Caco-2 (cell line): ENCODE measurements at regions not wholly inside any gene's neighbourhood (a gene's known extent, or its start where the extent isn't known, plus 50 kb on each side); places are given as distances from the start of the nearest gene placed in this dataset.

ENCODE experiments used
- BruUV-seq: library from RNA; stranded (reverse); fragments of 400-500 nt; replicated peaks from 2 replicates; lab custom pipeline; 2021; lab: Mats Ljungman, UMichigan
- CTCF ChIA-PET: fragments of 300-600 bp; sonication (Branson Sonifier 250); formaldehyde crosslinking; loops from one replicate; lab custom pipeline; 2022; ENCODE audit warnings: antibody characterized with exemption; lab: Charles Lee
- POLR2A ChIA-PET: fragments of 300-600 bp; sonication (Branson Sonifier 250); formaldehyde crosslinking; loops from one replicate; lab custom pipeline; 2022; ENCODE audit warnings: antibody characterized with exemption; lab: Charles Lee
- DNase-seq, 2 experiments: peaks; one replicate each; pipeline versions ENCODE4 v3.0.0 to v3.0.0-alpha.2; 2020 to 2022
- H3K27me3 ChIP-seq: replicated peaks from 2 replicates; pipeline ENCODE4 v1.6.0; 2011; ENCODE audit warnings: low read length; ENCODE audit not compliant: control insufficient read depth, insufficient read depth
- H3K36me3 ChIP-seq: 2 replicates; pipeline ENCODE4 v1.5.1; 2011; ENCODE audit warnings: low read length; ENCODE audit not compliant: control insufficient read depth, insufficient read depth
- H3K4me1 ChIP-seq: fragments of 250-450 bp; sonication (Bioruptor Pico); 2 replicates; pipeline ENCODE4 v1.5.1; 2020; ENCODE audit warnings: mild to moderate bottlenecking
- H3K4me3 ChIP-seq: 2 replicates; pipeline ENCODE4 v1.5.1; 2011; ENCODE audit warnings: low read depth, mild to moderate bottlenecking, control low read depth, low read length
- H3K9me3 ChIP-seq: fragments of 250-450 bp; sonication (Bioruptor Pico); 2 replicates; pipeline ENCODE4 v1.5.1; 2020; ENCODE audit warnings: mild to moderate bottlenecking, moderate library complexity
- H3K27ac Mint-ChIP-seq: one replicate; pipeline ENCODE4 v1.8.0; 2022; ENCODE audit warnings: mixed read lengths; ENCODE audit not compliant: unreplicated experiment
- H3K27me3 Mint-ChIP-seq: one replicate; pipeline ENCODE4 v1.8.0; 2022; ENCODE audit warnings: mixed read lengths; ENCODE audit not compliant: insufficient read depth, unreplicated experiment
- H3K36me3 Mint-ChIP-seq: one replicate; pipeline ENCODE4 v1.8.0; 2022; ENCODE audit warnings: mild to moderate bottlenecking, mixed read lengths; ENCODE audit not compliant: insufficient read depth, unreplicated experiment
- H3K4me1 Mint-ChIP-seq: one replicate; pipeline ENCODE4 v1.8.0; 2022; ENCODE audit warnings: low read depth, mixed read lengths; ENCODE audit not compliant: unreplicated experiment
- H3K4me3 Mint-ChIP-seq: one replicate; pipeline ENCODE4 v1.8.0; 2022; ENCODE audit warnings: mild to moderate bottlenecking, moderate library complexity, mixed read lengths; ENCODE audit not compliant: unreplicated experiment
- H3K9me3 Mint-ChIP-seq: one replicate; pipeline ENCODE4 v1.8.0; 2022; ENCODE audit warnings: mixed read lengths; ENCODE audit not compliant: unreplicated experiment
- CTCF ChIP-seq, 2 experiments: fragments of 200-600 bp in 1 of 2; IDR thresholded peaks; 1 replicate in 1 of 2; 2 replicates in 1 of 2; pipeline versions ENCODE4 v1.5.1 to v1.8.0; 2011 to 2022; ENCODE audit warnings: antibody characterized with exemption in 1 of 2, control low read depth in 1 of 2, inconsistent platforms in 1 of 2, low read depth in 1 of 2, low read length in 1 of 2, mild to moderate bottlenecking in 1 of 2, moderate library complexity in 1 of 2; ENCODE audit not compliant: insufficient read depth in 1 of 2, severe bottlenecking in 1 of 2, unreplicated experiment in 1 of 2
- intact Hi-C: fragments of 100-400 bp; cut with micrococcal nuclease; formaldehyde crosslinking; loops from one replicate; pipeline ENCODE4 v1.10.0; 2022; ENCODE audit not compliant: unreplicated experiment

- POLR2A ChIA-PET = no interaction called here
- TF ChIP-seq CTCF (IDR thresholded peaks at IDR 0.05; ENCODE audit: insufficient read depth in 1 of 2, low read depth in 1 of 2, low read length in 1 of 2, severe bottlenecking in 1 of 2, unreplicated experiment in 1 of 2) = no peak
These were observed 264.1 kb upstream of the NPY start for GRCh38 chr7:24019841-24020240.

GRCh38 chr7:24024276-24025068 is 259.5 kb upstream of the NPY start:
- H3K27me3 ChIP-seq = no peaks in the 10 kb centered on the region; the same call in 1 of the 2 replicates
- Mint-ChIP-seq H3K36me3 (no peaks in the 10 kb centered on the region), H3K9me3 (no peaks in the 10 kb centered on the region), H3K4me1 (no peaks in the 10 kb centered on the region), H3K27ac (no peak overlapping the region), H3K27me3 (peaks cover under 1% of the 10 kb centered on the region), H3K4me3 (no peak overlapping the region)
- H3K36me3 ChIP-seq = no peaks in the 10 kb centered on the region
- H3K9me3 ChIP-seq = no peaks in the 10 kb centered on the region
- DNase-seq = no peak
- H3K4me1 ChIP-seq = no peaks in the 10 kb centered on the region
- no peak overlapping the region for H3K4me3 ChIP-seq
- POLR2A ChIA-PET = no interaction called here
- CTCF ChIA-PET = no interaction called here
- BruUV-seq = no TSS peak
- no peak for TF ChIP-seq CTCF (IDR thresholded peaks at IDR 0.05; ENCODE audit: insufficient read depth in 1 of 2, low read depth in 1 of 2, low read length in 1 of 2, severe bottlenecking in 1 of 2, unreplicated experiment in 1 of 2)
- intact Hi-C loops = no loop called here

More at GRCh38 chr7:24019841-24020240, 264.1 kb upstream of the NPY start:
- intact Hi-C loops = no loop called here
- peaks cover 2% of the 10 kb centered on the region; the same call in 1 of the 2 replicates for H3K9me3 ChIP-seq
- Mint-ChIP-seq H3K27me3 (peaks cover 6% of the 10 kb centered on the region), H3K27ac (no peak overlapping the region), H3K9me3 (no peaks in the 10 kb centered on the region), H3K4me3 (no peak overlapping the region), H3K36me3 (no peaks in the 10 kb centered on the region), H3K4me1 (no peaks in the 10 kb centered on the region)
- no peaks in the 10 kb centered on the region for H3K36me3 ChIP-seq
- no peaks in the 10 kb centered on the region for H3K27me3 ChIP-seq
- no TSS peak for BruUV-seq
- H3K4me3 ChIP-seq = no peak overlapping the region
- CTCF ChIA-PET = no interaction called here
- DNase-seq = no peak
- no peaks in the 10 kb centered on the region for H3K4me1 ChIP-seq

- H3K27me3 Mint-ChIP-seq = no peaks in the 10 kb centered on the region
These were observed 258.9 kb upstream of the NPY start for GRCh38 chr7:24025094-24025493.

More at GRCh38 chr7:24025094-24025493, 258.9 kb upstream of the NPY start:
- H3K36me3 ChIP-seq = no peaks in the 10 kb centered on the region
- H3K27me3 ChIP-seq = no peaks in the 10 kb centered on the region; the same call in 1 of the 2 replicates
- Mint-ChIP-seq H3K4me3 (no peak overlapping the region), H3K36me3 (no peaks in the 10 kb centered on the region), H3K4me1 (no peaks in the 10 kb centered on the region), H3K9me3 (no peaks in the 10 kb centered on the region), H3K27ac (no peak overlapping the region)
- no peaks in the 10 kb centered on the region for H3K4me1 ChIP-seq
- no peak for TF ChIP-seq CTCF (IDR thresholded peaks at IDR 0.05; ENCODE audit: insufficient read depth in 1 of 2, low read depth in 1 of 2, low read length in 1 of 2, severe bottlenecking in 1 of 2, unreplicated experiment in 1 of 2)
- H3K9me3 ChIP-seq = no peaks in the 10 kb centered on the region
- ChIA-PET POLR2A (no interaction called here), CTCF (no interaction called here)
- no peak for DNase-seq
- BruUV-seq = no TSS peak
- intact Hi-C loops = no loop called here
- H3K4me3 ChIP-seq = no peak overlapping the region
